ENCODE measurements at regions not wholly inside any gene's neighbourhood (a gene's known extent, or its start where the extent isn't known, plus 50 kb on each side); places are given as distances from the start of the nearest gene placed in this dataset.

GRCh38 chr1:58149271-58149812 is 397.2 kb downstream of the OMA1 start:
- intact Hi-C loops (cut with micrococcal nuclease): no loop called here
- ChIA-PET POLR2A (no interaction called here), CTCF (no interaction called here)
- DNase-seq (no peak), ATAC-seq (ENCODE audit: low read depth) (no peak)
- H3K4me3 Mint-ChIP-seq: no peak overlapping the region
- H3K4me1 Mint-ChIP-seq: no peaks in the 10 kb centered on the region
- H3K36me3 Mint-ChIP-seq (ENCODE audit: low read depth): no peaks in the 10 kb centered on the region
- H3K27ac Mint-ChIP-seq: no peak overlapping the region
- no peak for TF ChIP-seq CTCF (IDR thresholded peaks at IDR 0.05)
- H3K27me3 Mint-ChIP-seq: peaks cover 3% of the 10 kb centered on the region
- H3K9me3 Mint-ChIP-seq: no peaks in the 10 kb centered on the region

GRCh38 chr1:58144698-58145270 is 401.7 kb downstream of the OMA1 start:
- Mint-ChIP-seq H3K27ac (no peak overlapping the region), H3K36me3 (ENCODE audit: low read depth) (no peaks in the 10 kb centered on the region), H3K4me1 (no peaks in the 10 kb centered on the region), H3K9me3 (no peaks in the 10 kb centered on the region), H3K4me3 (no peak overlapping the region), H3K27me3 (no peaks in the 10 kb centered on the region)
- intact Hi-C loops (cut with micrococcal nuclease): no loop called here
- ChIA-PET POLR2A (no interaction called here), CTCF (no interaction called here)
- TF ChIP-seq CTCF (IDR thresholded peaks at IDR 0.05): no peak
- DNase-seq: no peak
- ATAC-seq (ENCODE audit: low read depth): no peak

- peaks cover 1% of the 10 kb centered on the region for H3K9me3 Mint-ChIP-seq
- intact Hi-C loops (cut with micrococcal nuclease): no loop called here
These were observed 402.4 kb downstream of the OMA1 start for GRCh38 chr1:58143972-58144697.

GRCh38 chr1:58136387-58136786 is 410.1 kb downstream of the OMA1 start:
- Mint-ChIP-seq H3K9me3 (peaks cover 9% of the 10 kb centered on the region), H3K27ac (no peak overlapping the region), H3K27me3 (no peaks in the 10 kb centered on the region), H3K4me1 (no peaks in the 10 kb centered on the region), H3K36me3 (ENCODE audit: low read depth) (no peaks in the 10 kb centered on the region), H3K4me3 (no peak overlapping the region)
- intact Hi-C loops (cut with micrococcal nuclease): no loop called here
- no peak for DNase-seq
- no peak for ATAC-seq (ENCODE audit: low read depth)
- TF ChIP-seq CTCF (IDR thresholded peaks at IDR 0.05): no peak
- POLR2A ChIA-PET: no interaction called here
- CTCF ChIA-PET: no interaction called here

More at GRCh38 chr1:58143972-58144697, 402.4 kb downstream of the OMA1 start:
- Mint-ChIP-seq H3K27ac (no peak overlapping the region), H3K36me3 (ENCODE audit: low read depth) (no peaks in the 10 kb centered on the region), H3K27me3 (no peaks in the 10 kb centered on the region), H3K4me1 (no peaks in the 10 kb centered on the region), H3K4me3 (no peak overlapping the region)
- no peak for TF ChIP-seq CTCF (IDR thresholded peaks at IDR 0.05)
- CTCF ChIA-PET: interaction anchor here (0.9 kb wide), 1 partner anchor 20 kb away, joined by 3 read pairs; no protein-coding TSS in a partner anchor
- DNase-seq: no peak
- no peak for ATAC-seq (ENCODE audit: low read depth)
- POLR2A ChIA-PET: no interaction called here

- CTCF ChIA-PET: no interaction called here
- no peak for DNase-seq
- POLR2A ChIA-PET: no interaction called here
- Mint-ChIP-seq H3K4me3 (no peak overlapping the region), H3K36me3 (ENCODE audit: low read depth) (no peaks in the 10 kb centered on the region), H3K9me3 (peaks cover 9% of the 10 kb centered on the region), H3K4me1 (no peaks in the 10 kb centered on the region), H3K27ac (no peak overlapping the region), H3K27me3 (no peaks in the 10 kb centered on the region)
- no peak for TF ChIP-seq CTCF (IDR thresholded peaks at IDR 0.05)
- ATAC-seq (ENCODE audit: low read depth): no peak
- intact Hi-C loops (cut with micrococcal nuclease): no loop called here
These were observed 410.7 kb downstream of the OMA1 start for GRCh38 chr1:58135821-58136321.
